Brain microvascular endothelial cell (primary cell): ENCODE measurements at regions not wholly inside any gene's neighbourhood (a gene's known extent, or its start where the extent isn't known, plus 50 kb on each side); places are given as distances from the start of the nearest gene placed in this dataset.
"Not testable (repeated sequence)": the region's sequence is repeated elsewhere in the genome, so short reads cannot be mapped to it uniquely, and the experiment has no call there.

ENCODE experiments used
- DNase-seq: peaks from one replicate; pipeline ENCODE4 v3.0.0-alpha.2; 2020
- H3K27ac ChIP-seq: fragments of 250-450 bp; sonication (Bioruptor Pico); 2 replicates; pipeline ENCODE4 v1.5.1; 2020; ENCODE audit warnings: mild to moderate bottlenecking, moderate library complexity
- H3K27me3 ChIP-seq: fragments of 250-450 bp; sonication (Bioruptor Pico); replicated peaks from 2 replicates; pipeline ENCODE4 v1.5.1; 2020; ENCODE audit warnings: mild to moderate bottlenecking
- H3K36me3 ChIP-seq: fragments of 250-450 bp; sonication (Bioruptor Pico); replicated peaks from 2 replicates; pipeline ENCODE4 v1.5.1; 2020; ENCODE audit warnings: mild to moderate bottlenecking
- H3K4me3 ChIP-seq: 2 replicates; pipeline ENCODE4 v1.5.1; 2011; ENCODE audit warnings: low read depth, mild to moderate bottlenecking, control low read depth, low read length, moderate library complexity
- CTCF ChIP-seq: IDR thresholded peaks from 2 replicates; pipeline ENCODE4 v1.5.1; 2011; ENCODE audit warnings: low read depth, mild to moderate bottlenecking, moderate library complexity, low read length, control low read depth, inconsistent platforms; ENCODE audit errors: missing control alignments
- in situ Hi-C: cut with HindIII; loops from 2 replicates; pipeline ENCODE4 v1.10.0; 2017; ENCODE audit warnings: low sequenced_read_pairs, low pct_ligation_motif_present

DNA sequence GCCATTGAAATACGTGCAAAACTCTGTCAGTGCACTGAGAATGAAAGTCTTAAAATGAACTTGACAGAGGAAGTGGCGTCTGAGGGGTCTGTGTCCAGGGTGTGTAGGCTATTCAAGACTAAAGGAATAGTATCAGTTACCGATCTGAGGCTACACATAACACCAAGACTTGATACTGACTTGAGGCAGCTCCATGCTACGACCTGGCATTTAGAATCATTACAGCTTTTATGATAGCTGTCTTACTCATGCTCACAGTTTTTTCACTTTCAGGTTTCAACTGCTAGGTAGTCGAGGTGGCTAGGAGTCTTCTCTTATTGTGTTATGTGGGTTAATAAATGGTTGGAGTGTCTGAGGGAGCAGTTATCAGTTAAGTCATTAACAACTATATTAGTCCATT, 92.8 kb upstream of the SLCO6A1 start:
- no peak for DNase-seq
- in situ Hi-C loops = no loop called here

DNA sequence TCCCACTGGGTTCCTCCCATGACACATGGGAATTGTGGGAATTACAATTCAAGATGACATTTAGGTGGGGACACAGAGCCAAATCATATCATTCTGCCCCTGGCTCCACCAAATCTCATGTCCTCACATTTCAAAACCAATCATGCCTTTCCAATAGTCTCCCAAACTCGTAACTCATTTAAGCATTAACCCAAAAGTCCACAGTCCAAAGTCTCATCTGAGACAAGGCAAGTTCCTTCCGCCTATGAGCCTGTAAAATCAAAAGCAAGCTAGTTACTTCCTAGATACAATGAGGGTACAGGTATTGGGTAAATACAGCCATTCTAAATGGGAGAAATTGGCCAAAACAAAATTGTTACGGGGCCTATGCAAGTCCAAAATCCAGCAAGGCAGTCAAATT, 93.8 kb upstream of the SLCO6A1 start:
- H3K27me3 ChIP-seq, DNase-seq, H3K4me3 ChIP-seq, in situ Hi-C loops, H3K27ac ChIP-seq, H3K36me3 ChIP-seq: not testable (repeated sequence)

More for the DNA sequence above, 92.8 kb upstream of the SLCO6A1 start:
- TF ChIP-seq CTCF = no peak
- H3K27me3 ChIP-seq = no peaks in the 10 kb centered on the region
- no peaks in the 10 kb centered on the region for H3K36me3 ChIP-seq
- no peak overlapping the region for H3K27ac ChIP-seq
- no peak overlapping the region for H3K4me3 ChIP-seq

GRCh38 chr5:102594192-102594591, 95.4 kb upstream of the SLCO6A1 start:
- in situ Hi-C loops = no loop called here
- no peak overlapping the region for H3K27ac ChIP-seq
- no peaks in the 10 kb centered on the region for H3K27me3 ChIP-seq
- no peak for TF ChIP-seq CTCF
- no peaks in the 10 kb centered on the region for H3K36me3 ChIP-seq
- no peak overlapping the region for H3K4me3 ChIP-seq
- DNase-seq = no peak

- TF ChIP-seq CTCF = no peak
Observed at GRCh38 chr5:102595332-102595731, 96.5 kb upstream of the SLCO6A1 start.

DNA sequence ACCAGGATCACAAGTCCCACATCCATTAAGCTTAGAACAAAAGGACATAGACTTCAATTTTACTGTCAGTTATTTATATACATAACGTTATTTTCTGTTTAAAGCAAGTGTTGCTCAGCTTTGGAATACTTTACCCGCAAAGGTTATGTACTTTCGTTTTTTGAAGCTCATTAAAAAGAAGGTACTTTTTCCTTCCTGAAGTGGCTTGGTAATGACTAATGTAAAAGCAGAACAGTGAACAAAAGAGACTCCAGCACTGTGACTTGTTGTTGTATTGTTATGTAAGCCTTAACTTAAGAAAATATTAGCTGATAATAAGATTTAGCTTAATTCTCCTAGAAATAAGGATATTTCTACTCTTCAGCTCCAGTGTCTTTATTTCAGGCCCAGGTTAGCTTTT, 97.3 kb upstream of the SLCO6A1 start:
- Histone ChIP-seq H3K27ac (no peak overlapping the region), H3K36me3 (no peaks in the 10 kb centered on the region), H3K4me3 (no peak overlapping the region), H3K27me3 (no peaks in the 10 kb centered on the region)
- in situ Hi-C loops = no loop called here
- no peak for DNase-seq
- no peak for TF ChIP-seq CTCF

More at GRCh38 chr5:102595332-102595731, 96.5 kb upstream of the SLCO6A1 start:
- in situ Hi-C loops = no loop called here
- no peak overlapping the region for H3K4me3 ChIP-seq
- H3K27me3 ChIP-seq = no peaks in the 10 kb centered on the region
- no peak overlapping the region for H3K27ac ChIP-seq
- DNase-seq = no peak
- no peaks in the 10 kb centered on the region for H3K36me3 ChIP-seq

GRCh38 chr5:102596951-102597350, 98.2 kb upstream of the SLCO6A1 start:
- no peak for TF ChIP-seq CTCF
- Histone ChIP-seq H3K27me3 (no peaks in the 10 kb centered on the region), H3K27ac (no peak overlapping the region), H3K4me3 (no peak overlapping the region), H3K36me3 (no peaks in the 10 kb centered on the region)
- DNase-seq = no peak
- in situ Hi-C loops = no loop called here

DNA sequence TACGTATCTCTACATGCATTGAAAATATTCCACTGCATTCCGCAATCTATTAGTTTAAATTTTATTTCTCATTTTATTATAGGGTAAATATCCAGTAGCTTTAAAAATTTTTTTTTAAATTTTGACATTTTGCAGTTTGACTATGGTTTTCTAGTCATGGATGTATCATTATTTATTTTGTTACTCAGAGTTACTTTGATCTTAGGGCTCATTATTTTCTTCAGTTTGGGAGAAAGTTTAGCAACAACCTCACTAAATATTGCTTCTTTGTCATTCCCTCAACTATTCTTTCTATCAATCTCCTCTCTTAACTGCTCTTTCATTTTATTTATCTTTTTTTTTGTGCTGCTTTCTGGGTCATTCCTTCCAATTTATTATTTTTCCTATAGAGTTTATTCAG, 100.5 kb upstream of the SLCO6A1 start:
- in situ Hi-C loops = no loop called here
- H3K27ac ChIP-seq = no peak overlapping the region
- no peak overlapping the region for H3K4me3 ChIP-seq
- TF ChIP-seq CTCF = no peak
- DNase-seq = no peak
- H3K36me3 ChIP-seq = no peaks in the 10 kb centered on the region
- no peaks in the 10 kb centered on the region for H3K27me3 ChIP-seq
